HuH-7 (cell line): ENCODE measurements at regions not wholly inside any gene's neighbourhood (a gene's known extent, or its start where the extent isn't known, plus 50 kb on each side); places are given as distances from the start of the nearest gene placed in this dataset.

Experiments used
- DNase-seq: peaks from one replicate; pipeline ENCODE4 v3.0.0; 2011; ENCODE audit warnings: low spot score

- DNase-seq = no peak
Observed at GRCh38 chr4:32251126-32251525, 1531.0 kb downstream of the PCDH7 start.

- DNase-seq = no peak
Observed at GRCh38 chr4:32251926-32252325, 1531.8 kb downstream of the PCDH7 start.

- DNase-seq = no peak
Observed at GRCh38 chr4:32254216-32254615, 1534.0 kb downstream of the PCDH7 start.

GRCh38 chr4:32258986-32259385 is 1538.8 kb downstream of the PCDH7 start:
- no peak for DNase-seq

GRCh38 chr4:32261196-32261595 is 1541.0 kb downstream of the PCDH7 start:
- no peak for DNase-seq

GRCh38 chr4:32268863-32269262 is 1548.7 kb downstream of the PCDH7 start:
- DNase-seq = no peak

GRCh38 chr4:32290102-32290501 is 1569.9 kb downstream of the PCDH7 start:
- no peak for DNase-seq

GRCh38 chr4:32318926-32319325 is 1598.8 kb downstream of the PCDH7 start:
- DNase-seq = no peak

- DNase-seq = no peak
Observed at GRCh38 chr4:32321421-32321820, 1601.3 kb downstream of the PCDH7 start.

- no peak for DNase-seq
Observed at GRCh38 chr4:32334759-32335158, 1614.6 kb downstream of the PCDH7 start.

- DNase-seq = no peak
Observed at GRCh38 chr4:32337403-32337802, 1617.2 kb downstream of the PCDH7 start.

GRCh38 chr4:32340591-32340990 is 1620.4 kb downstream of the PCDH7 start:
- DNase-seq = no peak

GRCh38 chr4:32341342-32341741 is 1621.2 kb downstream of the PCDH7 start:
- no peak for DNase-seq

GRCh38 chr4:32342054-32342453 is 1621.9 kb downstream of the PCDH7 start:
- no peak for DNase-seq

GRCh38 chr4:32349026-32349425 is 1628.9 kb downstream of the PCDH7 start:
- DNase-seq = no peak

- no peak for DNase-seq
Observed at GRCh38 chr4:32374206-32374605, 1654.0 kb downstream of the PCDH7 start.

GRCh38 chr4:32393806-32394205 is 1673.6 kb downstream of the PCDH7 start:
- no peak for DNase-seq

GRCh38 chr4:32394255-32394654 is 1674.1 kb downstream of the PCDH7 start:
- no peak for DNase-seq

GRCh38 chr4:32396507-32397070 is 1676.4 kb downstream of the PCDH7 start:
- no peak for DNase-seq

- DNase-seq = no peak
Observed at GRCh38 chr4:32400870-32401269, 1680.7 kb downstream of the PCDH7 start.

- DNase-seq = no peak
Observed at GRCh38 chr4:32417113-32417704, 1697.0 kb downstream of the PCDH7 start.

- DNase-seq = no peak
Observed at GRCh38 chr4:32423267-32423666, 1703.1 kb downstream of the PCDH7 start.

- no peak for DNase-seq
Observed at GRCh38 chr4:32425243-32425642, 1705.1 kb downstream of the PCDH7 start.

GRCh38 chr4:32427566-32427965 is 1707.4 kb downstream of the PCDH7 start:
- DNase-seq = no peak
